BE2C (cell line): ENCODE measurements at regions not wholly inside any gene's neighbourhood (a gene's known extent, or its start where the extent isn't known, plus 50 kb on each side); places are given as distances from the start of the nearest gene placed in this dataset.
A peak's percentile ranks its signal among the peaks of the same experiment; 100 is the strongest.

Experiments
- DNase-seq: peaks from one replicate; pipeline ENCODE4 v3.0.0-alpha.2; 2020
- H3K27me3 ChIP-seq: fragments of 250-450 bp; sonication (Bioruptor Pico); 2 replicates; pipeline ENCODE4 v1.5.1; 2020; ENCODE audit warnings: mild to moderate bottlenecking
- H3K36me3 ChIP-seq: fragments of 250-450 bp; sonication (Bioruptor Pico); 2 replicates; pipeline ENCODE4 v1.5.1; 2020; ENCODE audit warnings: mild to moderate bottlenecking
- H3K4me1 ChIP-seq: fragments of 250-450 bp; sonication (Bioruptor Pico); 2 replicates; pipeline ENCODE4 v1.5.1; 2020
- H3K4me3 ChIP-seq: 2 replicates; pipeline ENCODE4 v1.5.1; 2011; ENCODE audit warnings: low read depth, low read length
- H3K9me3 ChIP-seq: fragments of 250-450 bp; sonication (Bioruptor Pico); 2 replicates; pipeline ENCODE4 v1.5.1; 2020
- CTCF ChIP-seq: IDR thresholded peaks from 2 replicates; pipeline ENCODE4 v1.5.1; 2012; ENCODE audit warnings: mild to moderate bottlenecking, low read depth, low read length

- Histone ChIP-seq H3K4me1 (no peaks in the 10 kb centered on the region), H3K4me3 (no peak overlapping the region)
These were observed 59.2 kb upstream of the TRAK1 start for GRCh38 chr3:42031808-42032480.

GRCh38 chr3:42028474-42028873, 62.7 kb upstream of the TRAK1 start:
- TF ChIP-seq CTCF: no peak
- 0 out of 2 replicates have a peak, but pooled peaks cover 4% of the 10 kb centered on the region for H3K4me1 ChIP-seq
- H3K4me3 ChIP-seq: no peak overlapping the region
- no peaks in the 10 kb centered on the region for H3K27me3 ChIP-seq
- no peak for DNase-seq
- H3K9me3 ChIP-seq: no peaks in the 10 kb centered on the region
- H3K36me3 ChIP-seq: no peaks in the 10 kb centered on the region

More at GRCh38 chr3:42031808-42032480, 59.2 kb upstream of the TRAK1 start:
- Histone ChIP-seq H3K36me3 (no peaks in the 10 kb centered on the region), H3K27me3 (no peaks in the 10 kb centered on the region), H3K9me3 (no peaks in the 10 kb centered on the region)
- no peak for DNase-seq
- TF ChIP-seq CTCF: no peak

GRCh38 chr3:42027571-42027970, 63.6 kb upstream of the TRAK1 start:
- DNase-seq: no peak
- H3K4me1 ChIP-seq: 0 out of 2 replicates have a peak, but pooled peaks cover 4% of the 10 kb centered on the region
- no peaks in the 10 kb centered on the region for H3K9me3 ChIP-seq
- no peak overlapping the region for H3K4me3 ChIP-seq
- TF ChIP-seq CTCF: no peak
- no peaks in the 10 kb centered on the region for H3K27me3 ChIP-seq
- no peaks in the 10 kb centered on the region for H3K36me3 ChIP-seq

- no peaks in the 10 kb centered on the region for H3K9me3 ChIP-seq
- TF ChIP-seq CTCF: no peak
- no peaks in the 10 kb centered on the region for H3K27me3 ChIP-seq
- H3K4me1 ChIP-seq: 0 out of 2 replicates have a peak, but pooled peaks cover 4% of the 10 kb centered on the region
- peak; percentile 72 for DNase-seq
- no peaks in the 10 kb centered on the region for H3K36me3 ChIP-seq
- H3K4me3 ChIP-seq: peak overlapping the region; percentile 19
These were observed 63.7 kb upstream of the ULK4 start for GRCh38 chr3:42025370-42026138.

GRCh38 chr3:42024591-42025351, 62.9 kb upstream of the ULK4 start:
- H3K4me1 ChIP-seq: 0 out of 2 replicates have a peak, but pooled peaks cover 4% of the 10 kb centered on the region
- no peak for DNase-seq

More at GRCh38 chr3:42024591-42025351, 62.9 kb upstream of the ULK4 start:
- Histone ChIP-seq H3K27me3 (no peaks in the 10 kb centered on the region), H3K9me3 (no peaks in the 10 kb centered on the region), H3K4me3 (no peak overlapping the region), H3K36me3 (no peaks in the 10 kb centered on the region)
- TF ChIP-seq CTCF: no peak
